ENCODE measurements at regions not wholly inside any gene's neighbourhood (a gene's known extent, or its start where the extent isn't known, plus 50 kb on each side); places are given as distances from the start of the nearest gene placed in this dataset.
A peak's percentile ranks its signal among the peaks of the same experiment; 100 is the strongest.
"Not testable (repeated sequence)": the region's sequence is repeated elsewhere in the genome, so short reads cannot be mapped to it uniquely, and the experiment has no call there.

- DNase-seq (ENCODE audit: low read depth in 2 of 2) = peak; percentile 43 to 47
Observed at GRCh38 chr9:111148052-111149017, 110.1 kb upstream of the LPAR1 start.

GRCh38 chr9:111147041-111147440 is 108.8 kb upstream of the LPAR1 start:
- DNase-seq (ENCODE audit: low read depth in 2 of 2) = no peak

- no peak for DNase-seq (ENCODE audit: low read depth in 2 of 2)
Observed at GRCh38 chr9:111144741-111145140, 106.5 kb upstream of the LPAR1 start.

- DNase-seq (ENCODE audit: low read depth in 2 of 2) = no peak
Observed at GRCh38 chr9:111136180-111136579, 97.9 kb upstream of the LPAR1 start.

GRCh38 chr9:111131211-111131610 is 92.9 kb upstream of the LPAR1 start:
- no peak for DNase-seq (ENCODE audit: low read depth in 2 of 2)

- no peak for DNase-seq (ENCODE audit: low read depth in 2 of 2)
Observed at GRCh38 chr9:111120526-111120925, 82.3 kb upstream of the LPAR1 start.

GRCh38 chr9:111118256-111118948 is 80.1 kb upstream of the LPAR1 start:
- DNase-seq (ENCODE audit: low read depth in 2 of 2) = peak; percentile 29 to 36

- DNase-seq (ENCODE audit: low read depth in 2 of 2) = no peak
Observed at GRCh38 chr9:111114486-111114885, 76.2 kb upstream of the LPAR1 start.

GRCh38 chr9:111113712-111114111 is 75.4 kb upstream of the LPAR1 start:
- no peak for DNase-seq (ENCODE audit: low read depth in 2 of 2)

GRCh38 chr9:111110805-111111204 is 72.5 kb upstream of the LPAR1 start:
- DNase-seq (ENCODE audit: low read depth in 2 of 2) = no peak

- DNase-seq (ENCODE audit: low read depth in 2 of 2) = peak; percentile 88 to 89
Observed at GRCh38 chr9:111108946-111109345, 70.7 kb upstream of the LPAR1 start.

GRCh38 chr9:111107141-111107540 is 68.9 kb upstream of the LPAR1 start:
- DNase-seq (ENCODE audit: low read depth in 2 of 2) = no peak

- no peak for DNase-seq (ENCODE audit: low read depth in 2 of 2)
Observed at GRCh38 chr9:111106202-111106601, 67.9 kb upstream of the LPAR1 start.

- no peak for DNase-seq (ENCODE audit: low read depth in 2 of 2)
Observed at GRCh38 chr9:111102793-111103464, 64.7 kb upstream of the LPAR1 start.

GRCh38 chr9:111099199-111100008 is 61.1 kb upstream of the LPAR1 start:
- no peak for DNase-seq (ENCODE audit: low read depth in 2 of 2)

GRCh38 chr9:111098093-111098492 is 59.8 kb upstream of the LPAR1 start:
- DNase-seq (ENCODE audit: low read depth in 2 of 2) = no peak

GRCh38 chr9:111096051-111096450 is 57.8 kb upstream of the LPAR1 start:
- no peak for DNase-seq (ENCODE audit: low read depth in 2 of 2)

GRCh38 chr9:111095441-111095840 is 57.2 kb upstream of the LPAR1 start:
- DNase-seq (ENCODE audit: low read depth in 2 of 2) = no peak

GRCh38 chr9:111094958-111095357 is 56.7 kb upstream of the LPAR1 start:
- no peak for DNase-seq (ENCODE audit: low read depth in 2 of 2)

GRCh38 chr9:111094433-111094924 is 56.2 kb upstream of the LPAR1 start:
- DNase-seq (ENCODE audit: low read depth in 2 of 2) = peak; percentile 41 to 45

GRCh38 chr9:111092167-111092566 is 53.9 kb upstream of the LPAR1 start:
- not testable (repeated sequence) for DNase-seq (ENCODE audit: low read depth in 2 of 2)

All from fibroblast of skin of left quadriceps (primary cell).